Dedifferentiated amniotic fluid mesenchymal stem cell (primary cell): ENCODE measurements at regions not wholly inside any gene's neighbourhood (a gene's known extent, or its start where the extent isn't known, plus 50 kb on each side); places are given as distances from the start of the nearest gene placed in this dataset.

Source experiments
- DNase-seq: peaks from one replicate; pipeline ENCODE4 v3.0.0-alpha.2; 2016; ENCODE audit errors: extremely low spot score

DNA sequence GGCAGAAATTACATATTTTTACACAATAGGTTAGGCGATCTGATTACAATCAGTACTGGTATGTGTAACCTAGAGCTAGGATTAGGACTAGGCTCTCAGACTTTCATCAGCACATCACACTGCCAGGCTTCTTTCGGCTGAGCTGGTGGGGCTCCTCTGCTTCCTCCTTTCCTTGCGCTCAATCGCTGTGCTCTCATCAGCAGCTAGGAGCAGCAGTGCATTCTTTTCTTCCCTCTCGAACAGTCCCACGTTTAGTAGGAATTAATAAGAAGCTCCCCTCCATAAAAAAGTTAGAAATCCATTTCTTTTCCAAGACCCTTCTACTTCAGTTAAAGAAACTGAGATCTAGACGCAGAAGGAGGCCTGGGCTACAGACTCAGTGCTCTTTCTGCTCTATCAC, 350.4 kb downstream of the SPRY1 start:
- no peak for DNase-seq

DNA sequence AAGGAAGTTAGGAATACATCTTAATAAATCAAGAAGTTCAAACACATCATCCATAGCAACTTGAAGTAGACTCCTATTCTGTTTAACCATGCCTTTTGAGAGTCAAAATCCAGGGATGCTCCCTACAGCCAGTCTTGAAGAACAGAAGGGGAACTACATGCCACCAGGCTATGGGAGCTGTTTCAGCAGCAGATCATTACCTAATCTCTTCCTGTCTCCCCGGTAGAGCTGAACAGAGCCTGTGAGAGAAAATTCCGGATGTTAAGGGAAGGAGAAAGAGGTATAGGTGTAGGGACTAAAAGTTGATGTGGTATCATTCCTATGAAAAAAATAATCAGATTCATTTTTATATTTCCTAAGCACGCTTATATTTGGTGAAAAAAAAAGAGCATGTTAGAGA, 352.2 kb downstream of the SPRY1 start:
- DNase-seq, result no peak

DNA sequence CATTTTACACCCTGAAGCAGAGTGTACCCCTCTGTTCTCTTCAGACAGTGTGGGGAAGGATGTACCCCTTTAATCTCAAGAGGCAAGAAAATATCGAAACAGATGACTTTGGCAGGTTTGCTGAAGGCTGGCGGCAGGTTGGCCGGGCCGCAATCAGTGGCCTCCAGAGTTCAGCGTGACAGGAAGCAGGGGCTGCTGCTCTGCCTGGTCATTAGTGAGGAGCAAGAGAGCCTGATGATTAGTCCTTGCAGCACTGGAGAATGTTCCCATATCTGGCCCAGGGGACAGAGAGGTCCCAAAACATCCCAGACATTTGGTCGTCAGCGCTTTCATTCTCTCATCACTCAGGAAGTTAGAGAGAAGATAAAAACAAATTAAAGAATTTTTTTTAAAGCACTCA, 352.8 kb downstream of the SPRY1 start:
- no peak for DNase-seq

DNA sequence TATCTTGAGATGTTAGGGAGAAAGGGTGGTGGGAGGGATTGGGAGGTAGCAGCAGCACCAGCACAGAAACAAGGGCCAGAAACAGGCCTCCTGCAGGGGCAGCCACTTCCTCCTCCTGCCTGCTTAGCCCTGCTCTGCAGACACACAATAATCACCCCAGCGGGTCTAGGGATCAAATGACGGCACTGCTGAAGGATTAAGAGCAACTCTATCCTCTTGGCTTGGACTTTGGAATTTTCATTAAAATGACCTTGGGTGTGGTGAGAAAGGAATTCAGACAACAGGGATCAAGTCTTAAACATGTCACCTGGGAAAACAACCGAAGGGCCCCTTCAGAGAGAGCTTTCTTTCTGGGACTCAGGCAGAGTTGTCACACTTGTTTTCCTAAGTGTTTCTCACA, 353.4 kb downstream of the SPRY1 start:
- no peak for DNase-seq

DNA sequence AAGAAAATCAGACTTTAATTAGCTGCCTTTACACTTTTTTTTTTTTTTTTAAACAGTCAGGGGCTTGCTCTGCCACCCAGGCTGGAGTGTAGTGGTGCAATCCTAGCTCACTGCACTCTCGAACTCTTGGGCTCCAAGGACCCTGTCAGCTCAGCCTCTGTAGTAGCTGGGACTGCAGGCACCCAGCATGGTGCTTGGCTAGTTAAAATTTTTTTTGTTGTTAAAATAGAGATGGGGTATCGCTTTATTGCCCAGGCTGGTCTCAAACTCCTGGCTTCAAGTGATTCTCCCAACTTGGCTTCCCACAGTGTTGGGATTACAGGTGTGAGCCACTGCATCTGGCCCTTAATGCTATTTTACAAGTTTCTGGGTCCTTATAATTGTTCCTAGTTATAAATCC, 359.1 kb downstream of the SPRY1 start:
- DNase-seq, result no peak

DNA sequence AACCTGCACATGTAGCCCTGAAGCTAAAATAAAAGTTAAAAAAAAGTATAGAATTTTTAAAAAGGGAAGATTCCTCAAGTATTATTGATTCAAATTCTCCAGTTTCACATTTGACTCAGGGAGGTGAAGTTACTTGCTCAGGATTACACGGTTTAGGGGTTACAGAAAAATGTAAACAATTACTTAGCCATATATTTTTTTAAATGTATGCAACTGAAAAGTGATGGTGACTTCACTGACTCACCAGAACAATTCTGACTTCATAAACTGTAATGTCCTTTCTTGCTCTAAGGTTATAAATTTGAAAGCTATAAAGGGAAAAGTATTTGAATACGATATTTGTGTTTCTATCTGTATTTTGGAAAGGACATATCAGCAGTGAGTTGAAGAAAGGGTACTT, 371.2 kb downstream of the SPRY1 start:
- no peak for DNase-seq

DNA sequence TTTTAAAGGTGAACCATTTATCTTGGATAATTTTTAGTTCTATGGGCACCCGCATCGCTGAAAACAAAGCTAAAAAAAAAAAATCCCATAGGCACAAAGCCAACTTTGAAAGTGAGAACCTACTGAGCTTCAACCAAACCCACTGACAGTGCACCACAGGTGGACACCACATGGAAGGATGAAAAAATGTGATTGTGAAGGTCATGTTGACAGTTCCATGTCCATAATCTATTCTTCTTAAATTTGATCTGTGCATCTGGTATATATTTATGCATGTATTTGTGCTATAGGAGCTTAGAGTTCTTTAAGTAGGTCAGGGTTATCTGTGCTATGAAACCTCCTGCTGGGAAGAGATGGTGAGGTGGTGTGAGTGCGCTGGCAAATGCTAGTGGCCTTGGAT, 374.3 kb downstream of the SPRY1 start:
- no peak for DNase-seq

DNA sequence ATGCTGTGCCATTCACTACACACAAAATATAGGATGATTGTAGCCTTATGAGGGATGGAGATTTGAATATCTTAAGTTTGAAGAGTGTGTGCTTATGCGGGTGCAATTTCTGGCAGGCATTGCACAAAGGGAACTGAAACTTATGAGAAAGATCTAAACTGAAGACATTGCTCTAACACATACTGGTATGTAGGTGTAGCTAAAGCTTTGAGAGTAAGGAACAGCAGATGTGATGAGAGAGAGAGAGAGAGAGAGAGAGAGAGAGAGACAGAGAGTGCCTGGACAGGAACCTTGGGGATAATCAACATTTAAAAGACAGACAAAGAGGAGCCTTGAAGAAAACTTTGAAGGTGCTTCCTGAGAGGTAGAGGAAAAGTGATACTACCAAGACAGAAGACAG, 379.7 kb downstream of the SPRY1 start:
- DNase-seq, result no peak

DNA sequence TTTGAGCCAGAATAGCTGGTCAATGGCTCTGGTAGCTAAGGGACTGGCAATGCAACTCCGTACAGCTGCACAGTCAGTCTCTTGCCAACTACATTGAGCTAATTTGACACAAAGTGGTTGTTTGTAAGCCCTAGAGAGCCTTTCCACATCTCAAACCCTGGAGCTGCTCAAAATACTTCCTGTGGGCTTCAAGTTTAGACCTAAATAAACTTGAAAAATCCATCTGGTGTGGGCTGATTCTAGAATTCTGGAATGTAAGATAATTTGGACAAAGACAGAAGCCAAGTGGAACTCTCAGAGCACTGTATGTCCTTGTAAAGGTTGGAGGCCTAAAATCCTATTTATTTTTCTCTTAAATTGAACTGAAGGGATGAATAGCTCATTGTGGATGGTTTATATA, 380.8 kb downstream of the SPRY1 start:
- peak; percentile 26 for DNase-seq

DNA sequence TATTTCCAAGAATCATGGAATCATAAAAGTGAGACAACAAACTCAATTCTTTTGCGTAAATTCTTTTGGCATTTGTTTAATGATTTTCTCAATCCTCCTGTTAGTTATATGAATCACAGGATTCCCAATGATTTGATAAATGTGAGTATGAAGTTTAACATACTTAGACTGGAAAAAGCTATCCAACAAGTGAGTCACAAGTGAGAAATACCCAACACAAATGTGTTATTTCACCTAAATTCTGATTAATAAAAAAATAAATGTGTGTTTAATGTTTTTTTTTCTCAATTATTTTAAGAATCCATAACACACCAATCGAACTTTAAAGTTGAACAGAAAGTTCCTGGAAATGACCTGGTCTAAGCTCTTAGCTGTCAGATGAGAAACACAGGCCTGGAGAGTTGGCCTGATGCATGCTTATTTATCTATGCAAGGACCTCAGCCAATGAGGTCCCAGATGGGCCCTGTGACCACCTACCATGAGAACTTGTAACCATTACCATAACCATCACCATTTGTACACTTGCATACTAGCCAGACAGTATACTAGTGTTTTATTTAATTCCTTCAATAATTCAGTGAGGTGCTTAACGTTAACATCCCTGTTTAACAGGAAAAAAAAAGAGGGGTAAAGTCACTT, 386.7 kb downstream of the SPRY1 start:
- no peak for DNase-seq

DNA sequence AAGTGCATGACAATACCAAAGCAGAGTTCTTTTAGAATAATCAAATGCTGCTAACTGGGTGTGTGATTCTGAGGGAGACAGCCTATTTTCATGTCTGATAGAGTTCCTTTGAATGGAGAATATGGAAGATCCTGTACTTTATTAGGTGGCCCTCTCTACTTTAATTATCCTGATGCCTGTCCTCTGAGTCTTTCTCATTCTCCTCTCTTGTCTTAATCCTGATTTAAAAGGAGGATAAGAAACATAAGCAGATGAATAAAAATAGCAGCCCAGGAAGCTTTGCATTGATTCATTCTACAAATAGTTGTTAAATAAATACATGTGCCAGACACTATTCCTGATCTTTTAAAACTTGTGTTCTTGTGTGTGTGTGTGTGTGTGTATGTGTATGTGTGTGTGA, 387.3 kb downstream of the SPRY1 start:
- no peak for DNase-seq

DNA sequence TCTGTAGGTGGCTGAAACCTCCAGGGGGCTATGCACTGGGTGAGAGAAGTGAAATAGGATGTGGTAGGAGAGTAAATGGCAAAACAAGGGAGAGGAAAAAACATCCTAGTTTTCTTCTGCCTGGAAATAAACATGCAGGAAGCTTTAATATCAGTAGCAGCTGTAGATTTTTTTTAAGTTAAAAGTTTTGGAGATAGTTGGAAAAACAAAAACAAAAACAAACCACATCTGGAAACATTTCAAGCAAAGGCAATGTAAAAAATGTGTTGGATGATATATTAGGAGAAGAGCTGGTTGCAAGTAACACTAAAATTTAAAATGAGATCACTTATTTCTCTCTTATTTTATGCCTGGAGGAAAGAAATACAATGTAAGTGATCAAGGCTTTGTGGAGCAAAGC, 388.0 kb downstream of the SPRY1 start:
- DNase-seq, result no peak

DNA sequence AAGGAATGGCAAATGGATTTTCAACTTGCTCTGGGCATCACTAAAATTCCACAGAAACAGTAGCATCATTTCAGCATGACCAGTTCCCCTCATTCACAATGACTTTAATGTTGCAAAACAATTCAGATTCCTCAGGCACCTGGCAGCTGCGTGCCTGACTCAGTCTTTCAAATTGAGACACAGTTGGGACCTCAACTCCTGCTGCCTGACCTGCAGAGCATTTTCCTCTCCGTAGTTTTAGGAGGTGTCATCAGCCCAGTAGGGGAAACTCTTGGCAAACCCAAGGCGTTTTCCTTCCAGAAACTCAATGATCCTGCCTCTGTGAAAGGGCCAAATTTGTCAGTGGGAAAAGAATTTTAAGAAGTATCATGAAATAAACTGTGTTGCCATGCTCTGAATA, 388.9 kb downstream of the SPRY1 start:
- DNase-seq, result peak; percentile 46

DNA sequence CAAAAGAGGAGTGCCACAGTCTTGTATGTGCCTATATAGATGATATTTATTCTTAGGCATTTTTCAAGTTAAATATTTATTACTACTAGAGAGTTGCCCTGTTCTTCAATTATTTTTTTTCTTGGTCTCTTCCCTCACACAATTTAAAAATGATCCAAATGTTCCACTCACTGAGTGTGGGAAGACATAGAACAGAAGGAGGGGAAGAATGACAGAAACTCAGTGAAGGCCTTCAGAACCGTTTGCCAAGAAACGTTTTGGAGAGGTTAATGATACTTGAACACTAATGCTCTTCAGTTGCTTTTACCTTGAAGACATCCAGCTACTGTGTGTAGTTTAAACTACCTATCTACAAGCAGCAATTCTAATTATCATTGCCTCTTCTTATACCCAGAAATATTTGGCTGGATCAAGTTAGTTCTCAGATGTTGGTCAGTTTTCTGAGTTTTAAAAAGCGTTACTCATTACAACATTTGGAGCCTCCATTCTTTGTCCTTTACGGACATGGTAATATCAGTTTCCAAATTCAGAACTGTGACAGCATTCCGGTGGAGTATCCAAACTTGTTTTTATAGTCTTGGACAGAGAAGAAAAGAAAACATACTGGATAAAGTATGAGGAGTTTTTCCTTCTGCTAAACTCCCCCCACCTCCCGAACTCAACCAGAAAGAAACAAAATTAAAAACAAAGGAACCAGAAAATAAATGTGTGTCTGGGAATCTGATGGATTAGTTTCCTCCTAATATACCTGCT, 389.7 kb downstream of the SPRY1 start:
- no peak for DNase-seq

DNA sequence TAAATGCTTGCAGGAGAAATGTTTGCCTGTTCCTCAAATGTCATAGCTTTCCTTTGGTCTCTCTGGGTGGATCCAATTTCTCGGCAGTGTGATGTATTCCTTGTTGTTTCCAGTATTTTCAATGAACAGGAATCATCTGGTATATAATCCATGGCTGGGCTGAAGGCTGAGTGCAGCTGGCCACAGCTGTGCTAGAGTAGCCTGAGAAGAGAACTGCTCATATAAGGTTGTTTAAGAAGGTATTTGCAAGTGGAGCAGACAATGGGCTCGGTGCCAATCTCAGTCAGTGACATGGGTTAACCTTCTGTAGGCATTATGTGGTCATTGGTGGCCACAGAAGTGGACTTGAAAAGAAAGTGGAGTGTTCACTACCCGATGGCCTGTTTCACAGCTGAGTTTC, 390.3 kb downstream of the SPRY1 start:
- peak; percentile 55 for DNase-seq

DNA sequence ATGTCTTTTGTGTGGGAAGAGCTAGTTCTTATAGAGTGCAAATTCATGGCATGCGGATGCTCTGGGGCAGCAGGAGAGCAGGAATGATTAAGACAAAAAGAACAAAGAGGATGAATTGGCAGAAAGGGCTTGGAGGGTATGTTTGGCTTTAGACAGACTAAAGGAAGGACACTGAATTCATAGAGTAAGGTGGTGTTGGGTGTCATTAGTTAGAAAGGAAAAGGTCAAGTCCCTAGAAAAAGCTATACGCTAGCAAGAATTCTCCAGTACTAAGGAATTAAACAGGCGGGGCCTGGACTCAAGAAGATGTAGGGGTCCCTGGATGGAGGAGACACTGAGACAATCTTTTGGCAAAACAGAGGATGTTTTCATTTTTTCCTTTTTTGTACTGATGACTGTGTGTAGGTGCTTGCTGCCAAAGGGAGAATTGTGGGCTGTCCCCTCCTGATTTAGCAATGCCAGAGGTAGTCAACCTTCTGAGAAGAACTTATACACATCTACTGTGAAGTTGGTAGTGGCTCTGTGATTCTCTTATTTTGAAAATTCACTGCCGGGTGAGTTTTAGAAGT, 391.0 kb downstream of the SPRY1 start:
- no peak for DNase-seq

DNA sequence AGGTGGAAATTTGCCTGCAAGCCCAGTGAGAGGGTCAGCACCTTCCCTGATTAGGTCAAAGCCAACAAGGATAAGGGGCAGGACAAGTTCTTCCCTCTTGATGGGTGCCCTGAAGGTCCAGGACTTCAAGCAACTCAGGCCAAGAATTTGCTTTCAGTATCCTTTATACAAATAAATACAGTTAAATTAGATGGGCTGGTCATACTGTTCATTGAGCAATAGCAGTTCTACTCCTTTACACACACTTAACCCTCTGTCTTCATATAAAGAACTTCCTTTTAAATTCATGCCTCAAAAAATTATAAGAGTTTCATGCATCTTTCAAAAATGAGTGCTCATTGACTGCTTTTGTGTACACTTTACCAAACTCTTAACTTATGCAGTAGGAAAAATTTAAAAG, 392.0 kb downstream of the SPRY1 start:
- peak; percentile 42 for DNase-seq

DNA sequence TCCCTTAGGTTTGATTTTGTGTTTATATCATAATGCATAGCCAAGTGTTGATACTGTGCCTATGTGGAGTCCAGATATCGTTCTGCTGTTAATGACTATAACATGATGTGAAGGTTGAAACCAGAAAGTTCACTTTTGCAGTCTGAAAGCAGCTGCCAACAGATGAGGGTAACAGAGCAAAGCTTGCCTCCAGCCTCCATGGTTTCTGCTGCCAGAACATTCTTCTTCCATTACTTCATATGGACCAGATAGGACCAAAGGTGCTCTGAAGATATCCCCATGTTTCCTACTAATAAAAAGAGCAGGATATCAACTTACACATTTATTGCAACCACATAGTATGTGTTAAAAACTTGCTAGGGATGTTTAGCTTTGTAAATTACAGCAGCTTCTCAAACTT, 394.1 kb downstream of the SPRY1 start:
- no peak for DNase-seq

DNA sequence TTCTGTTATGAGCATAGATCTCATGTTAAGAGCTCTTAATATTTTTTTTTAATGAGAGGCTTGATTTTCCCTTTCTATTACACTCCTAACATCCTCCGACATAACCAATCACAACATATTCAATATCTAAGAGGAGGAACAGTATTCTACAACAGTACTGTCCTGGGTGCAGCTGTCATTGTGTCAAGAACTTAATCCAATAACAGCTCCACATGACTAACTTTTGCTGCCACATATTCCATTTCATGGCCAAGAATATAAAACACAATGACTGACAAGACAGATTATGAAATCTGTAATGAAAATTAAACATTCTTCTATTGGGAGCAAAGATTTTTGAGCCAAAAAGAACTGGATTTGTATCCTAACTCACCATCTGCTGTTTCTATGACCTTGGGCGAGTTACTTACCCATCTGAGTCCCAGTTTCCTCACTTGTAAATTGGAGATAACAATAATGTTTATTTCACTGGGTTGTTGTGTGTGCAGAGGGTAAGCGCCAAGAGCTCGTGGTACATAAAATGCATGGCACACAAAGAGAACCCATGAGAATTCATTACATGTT, 405.6 kb downstream of the SPRY1 start:
- no peak for DNase-seq

DNA sequence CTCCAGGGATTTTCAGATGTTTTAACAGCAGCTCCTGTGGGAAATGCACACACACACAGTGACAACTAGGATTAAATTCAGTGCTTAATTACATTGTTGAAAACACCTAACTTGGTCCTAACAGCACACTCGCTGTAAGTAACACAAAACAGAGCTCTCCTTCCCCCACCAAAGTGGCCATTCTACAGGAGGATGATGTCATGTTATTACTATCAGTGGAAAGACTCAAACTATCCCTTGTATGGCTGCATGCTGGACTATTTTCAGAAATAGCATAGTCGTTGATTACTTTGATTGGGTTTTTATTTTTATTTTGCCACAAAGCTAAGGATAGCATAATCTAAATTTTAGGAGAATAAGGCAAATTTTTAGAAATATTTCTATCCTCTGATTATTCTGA, 406.3 kb downstream of the SPRY1 start:
- no peak for DNase-seq

DNA sequence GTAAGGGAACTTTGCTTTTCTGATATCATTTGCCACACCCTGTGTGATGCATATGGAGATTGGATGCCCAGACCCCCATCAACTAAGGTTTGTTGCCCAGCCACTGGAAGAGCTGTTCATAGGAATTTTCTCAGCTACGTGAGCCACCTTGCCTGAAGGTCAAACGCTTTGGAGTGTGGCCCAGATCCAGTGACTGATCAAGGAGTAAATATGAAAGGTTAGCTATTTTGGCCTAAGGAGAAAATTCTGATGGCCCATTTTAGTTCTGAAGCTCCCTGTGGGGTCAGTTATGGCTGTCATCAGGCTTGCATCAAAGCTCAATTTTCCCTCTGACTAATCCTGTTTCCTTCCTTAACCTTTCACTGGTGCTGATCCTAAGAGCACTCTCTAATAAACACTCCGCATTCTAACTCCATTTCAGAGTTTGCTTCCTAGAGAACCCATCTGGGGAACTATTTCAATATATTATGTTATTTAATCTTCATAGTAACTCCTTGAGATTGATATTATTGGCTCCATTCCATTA, 407.7 kb downstream of the SPRY1 start:
- no peak for DNase-seq

DNA sequence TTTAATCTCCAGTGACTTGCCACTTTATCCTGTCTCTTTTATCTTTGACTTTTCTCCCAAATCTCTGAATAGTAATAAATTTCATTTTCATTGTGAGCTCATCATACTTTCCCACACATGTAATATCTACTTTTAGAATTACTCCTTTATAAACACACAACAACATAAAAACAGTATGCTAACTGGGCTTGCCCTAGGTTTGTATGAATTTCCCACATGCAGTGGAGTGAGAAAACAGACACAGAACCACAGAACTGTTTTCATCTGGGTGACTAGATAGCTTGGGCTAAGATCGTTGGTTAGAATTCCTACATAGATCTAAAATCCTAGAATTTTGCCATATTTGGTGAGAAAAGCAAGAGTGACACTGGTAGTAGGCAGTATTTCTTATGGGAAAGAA, 409.5 kb downstream of the SPRY1 start:
- no peak for DNase-seq

DNA sequence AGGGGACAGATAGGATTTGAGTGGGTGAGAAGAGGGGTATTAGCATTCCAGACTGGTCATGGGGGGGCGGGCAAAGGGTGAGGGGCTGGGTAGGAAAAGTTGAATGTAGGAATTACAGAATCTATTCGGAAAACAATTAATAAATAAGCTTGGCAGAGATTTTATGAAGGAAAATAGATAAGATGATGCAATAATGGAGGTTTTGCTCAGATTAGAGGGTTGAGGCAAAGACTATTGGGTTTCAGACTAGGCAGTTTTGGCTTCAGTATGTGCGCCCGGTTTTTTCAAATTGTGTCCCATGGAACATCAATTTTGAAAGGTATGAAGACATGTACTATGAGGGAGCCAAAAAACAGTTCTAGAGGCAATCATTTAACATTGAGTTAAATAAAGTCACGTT, 410.6 kb downstream of the SPRY1 start:
- DNase-seq, result no peak
